ENCODE measurements at regions not wholly inside any gene's neighbourhood (a gene's known extent, or its start where the extent isn't known, plus 50 kb on each side); places are given as distances from the start of the nearest gene placed in this dataset.
"Not testable (repeated sequence)": the region's sequence is repeated elsewhere in the genome, so short reads cannot be mapped to it uniquely, and the experiment has no call there.

- not testable (repeated sequence) for DNase-seq (ENCODE audit: low read depth)
Measured at GRCh38 chr13:70511861-70512417, 403.7 kb upstream of the KLHL1 start.

- DNase-seq (ENCODE audit: low read depth): no peak
Measured at GRCh38 chr13:70505809-70506208, 397.6 kb upstream of the KLHL1 start.

- DNase-seq (ENCODE audit: low read depth): no peak
Measured at GRCh38 chr13:70502944-70503343, 394.7 kb upstream of the KLHL1 start.

GRCh38 chr13:70490320-70490935, 382.2 kb upstream of the KLHL1 start:
- DNase-seq (ENCODE audit: low read depth): no peak

GRCh38 chr13:70484931-70485330, 376.7 kb upstream of the KLHL1 start:
- DNase-seq (ENCODE audit: low read depth): no peak

- DNase-seq (ENCODE audit: low read depth): no peak
Measured at GRCh38 chr13:70483599-70484276, 375.5 kb upstream of the KLHL1 start.

- no peak for DNase-seq (ENCODE audit: low read depth)
Measured at GRCh38 chr13:70473907-70474306, 365.7 kb upstream of the KLHL1 start.

GRCh38 chr13:70469077-70469476, 360.8 kb upstream of the KLHL1 start:
- no peak for DNase-seq (ENCODE audit: low read depth)

GRCh38 chr13:70457474-70457873, 349.2 kb upstream of the KLHL1 start:
- DNase-seq (ENCODE audit: low read depth): no peak

GRCh38 chr13:70448820-70449219, 340.6 kb upstream of the KLHL1 start:
- no peak for DNase-seq (ENCODE audit: low read depth)

GRCh38 chr13:70432276-70432805, 324.1 kb upstream of the KLHL1 start:
- DNase-seq (ENCODE audit: low read depth): no peak

GRCh38 chr13:70430256-70430655, 322.0 kb upstream of the KLHL1 start:
- DNase-seq (ENCODE audit: low read depth): no peak

GRCh38 chr13:70424928-70425327, 316.7 kb upstream of the KLHL1 start:
- no peak for DNase-seq (ENCODE audit: low read depth)

GRCh38 chr13:70424428-70424827, 316.2 kb upstream of the KLHL1 start:
- DNase-seq (ENCODE audit: low read depth): no peak

- DNase-seq (ENCODE audit: low read depth): no peak
Measured at GRCh38 chr13:70415136-70415535, 306.9 kb upstream of the KLHL1 start.

- DNase-seq (ENCODE audit: low read depth): no peak
Measured at GRCh38 chr13:70408865-70409264, 300.6 kb upstream of the KLHL1 start.

- no peak for DNase-seq (ENCODE audit: low read depth)
Measured at GRCh38 chr13:70407486-70407885, 299.2 kb upstream of the KLHL1 start.

- DNase-seq (ENCODE audit: low read depth): no peak
Measured at GRCh38 chr13:70405266-70405665, 297.0 kb upstream of the KLHL1 start.

- DNase-seq (ENCODE audit: low read depth): no peak
Measured at GRCh38 chr13:70394031-70394548, 285.8 kb upstream of the KLHL1 start.

- no peak for DNase-seq (ENCODE audit: low read depth)
Measured at GRCh38 chr13:70391678-70392077, 283.4 kb upstream of the KLHL1 start.

- no peak for DNase-seq (ENCODE audit: low read depth)
Measured at GRCh38 chr13:70390968-70391367, 282.7 kb upstream of the KLHL1 start.

- DNase-seq (ENCODE audit: low read depth): no peak
Measured at GRCh38 chr13:70390064-70390463, 281.8 kb upstream of the KLHL1 start.

- DNase-seq (ENCODE audit: low read depth): no peak
Measured at GRCh38 chr13:70388935-70389334, 280.7 kb upstream of the KLHL1 start.

Measured in stimulated activated CD8-positive, alpha-beta memory T cell treated with anti-CD3 and anti-CD28 coated beads, Interleukin-4, amount 100 ng/mL, for 24 hours (primary cell).